CD4-positive, alpha-beta memory T cell (primary cell): ENCODE measurements at regions not wholly inside any gene's neighbourhood (a gene's known extent, or its start where the extent isn't known, plus 50 kb on each side); places are given as distances from the start of the nearest gene placed in this dataset.
"Not testable (repeated sequence)": the region's sequence is repeated elsewhere in the genome, so short reads cannot be mapped to it uniquely, and the experiment has no call there.

ENCODE experiments used
- CTCF ChIA-PET: fragments of 350-600 bp; sonication (Branson Sonifier 250); formaldehyde crosslinking; loops from one replicate; lab custom pipeline; 2021; ENCODE audit warnings: inconsistent platforms; ENCODE audit not compliant: partially characterized antibody; lab: Charles Lee
- POLR2A ChIA-PET: fragments of 350-600 bp; sonication (Branson Sonifier 250); formaldehyde crosslinking; loops from one replicate; lab custom pipeline; 2021; ENCODE audit not compliant: partially characterized antibody; lab: Charles Lee
- DNase-seq, 5 donors: peaks; one replicate each; pipeline versions ENCODE4 v3.0.0 to v3.0.0-alpha.2; 2020 to 2022; ENCODE audit warnings: mixed read lengths in 1 of 5
- H3K27ac ChIP-seq: one replicate; pipeline ENCODE4 v1.7.0; 2013; ENCODE audit warnings: low read depth, low read length
- H3K27me3 ChIP-seq: 2 replicates; pipeline ENCODE4 v1.7.0; 2013; ENCODE audit warnings: mild to moderate bottlenecking, low read length, moderate library complexity; ENCODE audit not compliant: insufficient read depth
- H3K36me3 ChIP-seq: 2 replicates; pipeline ENCODE4 v1.7.0; 2013; ENCODE audit warnings: mild to moderate bottlenecking, low read length, moderate library complexity; ENCODE audit not compliant: insufficient read depth
- H3K4me1 ChIP-seq: 2 replicates; pipeline ENCODE4 v1.7.0; 2013; ENCODE audit warnings: mild to moderate bottlenecking, low read length, moderate library complexity; ENCODE audit not compliant: insufficient read depth
- H3K4me3 ChIP-seq, 2 donors: one replicate each; pipeline ENCODE4 v1.7.0; 2013; ENCODE audit warnings: low read length in 2 of 2, mild to moderate bottlenecking in 1 of 2
- H3K9me3 ChIP-seq, 2 donors: one replicate each; pipeline ENCODE4 v1.7.0; 2013; ENCODE audit warnings: low read length in 2 of 2, control low read depth in 1 of 2; ENCODE audit not compliant: control insufficient read depth in 1 of 2
- H3K27ac Mint-ChIP-seq, 7 donors: one replicate each; pipeline ENCODE4 v1.8.0; 2020 to 2021; ENCODE audit warnings: mixed read lengths in 7 of 7, mild to moderate bottlenecking in 6 of 7, inconsistent platforms in 3 of 7, moderate library complexity in 3 of 7
- H3K27me3 Mint-ChIP-seq, 2 donors: one replicate each; pipeline ENCODE4 v1.8.0; 2020 to 2021; ENCODE audit warnings: mixed read lengths in 2 of 2
- H3K36me3 Mint-ChIP-seq, 2 donors: one replicate each; pipeline ENCODE4 v1.8.0; 2020 to 2021; ENCODE audit warnings: mixed read lengths in 2 of 2, inconsistent platforms in 1 of 2, mild to moderate bottlenecking in 1 of 2
- H3K4me1 Mint-ChIP-seq, 4 donors: one replicate each; pipeline ENCODE4 v1.8.0; 2020 to 2021; ENCODE audit warnings: mixed read lengths in 4 of 4, mild to moderate bottlenecking in 1 of 4
- H3K4me3 Mint-ChIP-seq, 8 donors: one replicate each; pipeline ENCODE4 v1.8.0; 2020 to 2021; ENCODE audit warnings: mixed read lengths in 8 of 8, mild to moderate bottlenecking in 7 of 8, moderate library complexity in 6 of 8, inconsistent platforms in 3 of 8
- H3K9me3 Mint-ChIP-seq, 8 donors: one replicate each; pipeline ENCODE4 v1.8.0; 2020 to 2021; ENCODE audit warnings: mixed read lengths in 8 of 8, mild to moderate bottlenecking in 5 of 8, inconsistent platforms in 3 of 8, moderate library complexity in 1 of 8
- intact Hi-C: fragments of 100-400 bp; cut with micrococcal nuclease; formaldehyde crosslinking; loops from one replicate; pipeline ENCODE4 v1.15.1; 2023

- ChIA-PET CTCF (no interaction called here), POLR2A (no interaction called here)
- no peaks in the 10 kb centered on the region for H3K27me3 Mint-ChIP-seq
- H3K9me3 Mint-ChIP-seq = peaks cover 0 to 3% (median 0%) of the 10 kb centered on the region in 8 donors
- H3K4me3 Mint-ChIP-seq = no peak overlapping the region
- H3K4me1 Mint-ChIP-seq = no peaks in the 10 kb centered on the region
- DNase-seq = no peak
- H3K36me3 Mint-ChIP-seq = no peaks in the 10 kb centered on the region
- no peak overlapping the region for H3K4me3 ChIP-seq
- no peak overlapping the region for H3K27ac Mint-ChIP-seq
- no peaks in the 10 kb centered on the region for H3K36me3 ChIP-seq
- intact Hi-C loops = no loop called here
- H3K27me3 ChIP-seq = no peaks in the 10 kb centered on the region
- H3K27ac ChIP-seq = no peak overlapping the region
- no peaks in the 10 kb centered on the region for H3K4me1 ChIP-seq
- no peaks in the 10 kb centered on the region for H3K9me3 ChIP-seq
These were observed 141.3 kb upstream of the HMGN3 start for GRCh38 chr6:79375635-79376337.

- Mint-ChIP-seq H3K4me3 (no peak overlapping the region), H3K27ac (no peak overlapping the region), H3K4me1 (no peaks in the 10 kb centered on the region), H3K36me3 (no peaks in the 10 kb centered on the region), H3K9me3 (peaks cover 0 to 6% (median 2%) of the 10 kb centered on the region in 8 donors), H3K27me3 (no peaks in the 10 kb centered on the region)
- intact Hi-C loops = no loop called here
- H3K27me3 ChIP-seq = no peaks in the 10 kb centered on the region
- no peaks in the 10 kb centered on the region for H3K4me1 ChIP-seq
- H3K36me3 ChIP-seq = no peaks in the 10 kb centered on the region
- POLR2A ChIA-PET = no interaction called here
- DNase-seq = no peak
- CTCF ChIA-PET = no interaction called here
- H3K27ac ChIP-seq = no peak overlapping the region
- H3K9me3 ChIP-seq = no peaks in the 10 kb centered on the region
- H3K4me3 ChIP-seq = no peak overlapping the region
These were observed 139.8 kb upstream of the HMGN3 start for GRCh38 chr6:79374308-79374707.

- Histone ChIP-seq H3K4me3 (no peak overlapping the region), H3K27me3 (no peaks in the 10 kb centered on the region), H3K36me3 (no peaks in the 10 kb centered on the region), H3K27ac (no peak overlapping the region), H3K4me1 (no peaks in the 10 kb centered on the region), H3K9me3 (no peaks in the 10 kb centered on the region)
- Mint-ChIP-seq H3K4me1 (no peaks in the 10 kb centered on the region), H3K36me3 (no peaks in the 10 kb centered on the region), H3K27me3 (no peaks in the 10 kb centered on the region), H3K4me3 (no peak overlapping the region), H3K27ac (no peak overlapping the region), H3K9me3 (peaks cover 0 to 7% (median 3%) of the 10 kb centered on the region in 8 donors)
- intact Hi-C loops = no loop called here
- no peak for DNase-seq
- POLR2A ChIA-PET = no interaction called here
- CTCF ChIA-PET = no interaction called here
These were observed 139.4 kb upstream of the HMGN3 start for GRCh38 chr6:79373880-79374279.

GRCh38 chr6:79373246-79373645 lies 138.8 kb upstream of the HMGN3 start:
- CTCF ChIA-PET = no interaction called here
- H3K36me3 Mint-ChIP-seq = no peaks in the 10 kb centered on the region
- no peak overlapping the region for H3K4me3 ChIP-seq
- no peaks in the 10 kb centered on the region for H3K4me1 ChIP-seq
- POLR2A ChIA-PET = no interaction called here
- no peaks in the 10 kb centered on the region for H3K27me3 ChIP-seq
- no peaks in the 10 kb centered on the region for H3K27me3 Mint-ChIP-seq
- no peak overlapping the region for H3K27ac ChIP-seq
- H3K4me1 Mint-ChIP-seq = no peaks in the 10 kb centered on the region
- H3K36me3 ChIP-seq = no peaks in the 10 kb centered on the region
- H3K27ac Mint-ChIP-seq = no peak overlapping the region
- intact Hi-C loops = no loop called here
- H3K4me3 Mint-ChIP-seq = no peak overlapping the region
- DNase-seq = no peak
- H3K9me3 Mint-ChIP-seq = peaks cover 0 to 9% (median 3%) of the 10 kb centered on the region in 8 donors
- no peaks in the 10 kb centered on the region for H3K9me3 ChIP-seq

- Histone ChIP-seq H3K4me3 (no peak overlapping the region), H3K27me3 (no peaks in the 10 kb centered on the region), H3K27ac (no peak overlapping the region), H3K4me1 (no peaks in the 10 kb centered on the region), H3K9me3 (no peaks in the 10 kb centered on the region), H3K36me3 (no peaks in the 10 kb centered on the region)
- CTCF ChIA-PET = no interaction called here
- POLR2A ChIA-PET = no interaction called here
- Mint-ChIP-seq H3K36me3 (no peaks in the 10 kb centered on the region), H3K9me3 (peaks cover 0 to 14% (median 4%) of the 10 kb centered on the region in 8 donors), H3K4me3 (no peak overlapping the region), H3K27me3 (no peaks in the 10 kb centered on the region), H3K27ac (no peak overlapping the region), H3K4me1 (no peaks in the 10 kb centered on the region)
- intact Hi-C loops = no loop called here
- DNase-seq = no peak
These were observed 138.3 kb upstream of the HMGN3 start for GRCh38 chr6:79372757-79373156.

GRCh38 chr6:79369026-79369425 lies 134.5 kb upstream of the HMGN3 start:
- Mint-ChIP-seq H3K27ac (no peak overlapping the region), H3K4me3 (no peak overlapping the region), H3K27me3 (peaks cover 0 to 2% of the 10 kb centered on the region in 2 donors), H3K4me1 (no peaks in the 10 kb centered on the region), H3K9me3 (peaks cover 0 to 32% (median 19%) of the 10 kb centered on the region in 8 donors), H3K36me3 (no peaks in the 10 kb centered on the region)
- no peaks in the 10 kb centered on the region for H3K36me3 ChIP-seq
- no peaks in the 10 kb centered on the region for H3K4me1 ChIP-seq
- H3K9me3 ChIP-seq = no peaks in the 10 kb centered on the region
- no peaks in the 10 kb centered on the region for H3K27me3 ChIP-seq
- no peak overlapping the region for H3K27ac ChIP-seq
- intact Hi-C loops = no loop called here
- DNase-seq = no peak
- POLR2A ChIA-PET = no interaction called here
- CTCF ChIA-PET = no interaction called here
- H3K4me3 ChIP-seq = no peak overlapping the region

- H3K4me3 ChIP-seq, DNase-seq, POLR2A ChIA-PET, H3K27me3 Mint-ChIP-seq, H3K36me3 Mint-ChIP-seq, intact Hi-C loops, H3K27me3 ChIP-seq, H3K27ac ChIP-seq, H3K4me1 Mint-ChIP-seq, H3K36me3 ChIP-seq, H3K27ac Mint-ChIP-seq, H3K4me1 ChIP-seq, CTCF ChIA-PET, H3K9me3 ChIP-seq, H3K4me3 Mint-ChIP-seq: not testable (repeated sequence)
- H3K9me3 Mint-ChIP-seq = peaks cover 0 to 50% (median 23%) of the 10 kb centered on the region in 8 donors
These were observed 129.0 kb upstream of the HMGN3 start for GRCh38 chr6:79363441-79363840.
